Fibroblast of peridontal ligament (primary cell): ENCODE measurements at regions not wholly inside any gene's neighbourhood (a gene's known extent, or its start where the extent isn't known, plus 50 kb on each side); places are given as distances from the start of the nearest gene placed in this dataset.
A peak's percentile ranks its signal among the peaks of the same experiment; 100 is the strongest.
"Not testable (repeated sequence)": the region's sequence is repeated elsewhere in the genome, so short reads cannot be mapped to it uniquely, and the experiment has no call there.

Experiments
- DNase-seq: peaks from one replicate; pipeline ENCODE4 v3.0.0-alpha.2; 2010; ENCODE audit errors: extremely low read depth

DNA sequence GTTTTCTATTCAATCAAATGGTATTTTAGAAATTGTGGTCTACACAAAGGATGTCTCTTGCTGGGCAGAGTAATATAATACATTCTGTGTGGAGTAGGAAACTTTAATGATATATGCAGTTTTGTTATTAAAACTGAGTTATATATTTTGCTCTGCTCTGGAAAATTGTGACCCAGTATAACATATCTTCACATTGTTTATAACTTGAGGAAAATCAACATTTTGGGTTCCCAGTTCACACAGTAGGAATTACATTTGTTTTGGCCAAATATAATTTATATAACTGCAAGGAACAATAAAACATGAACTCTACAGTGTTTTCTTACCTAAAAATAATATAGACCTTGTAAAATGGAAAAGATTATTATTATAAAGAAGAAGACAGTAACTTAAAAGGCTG is 372.4 kb downstream of the OSR1 start:
- DNase-seq, result no peak

GRCh38 chr2:18980786-18981430 is 377.5 kb downstream of the OSR1 start:
- DNase-seq, result peak; percentile 45

GRCh38 chr2:18980104-18980785 is 378.2 kb downstream of the OSR1 start:
- no peak for DNase-seq

DNA sequence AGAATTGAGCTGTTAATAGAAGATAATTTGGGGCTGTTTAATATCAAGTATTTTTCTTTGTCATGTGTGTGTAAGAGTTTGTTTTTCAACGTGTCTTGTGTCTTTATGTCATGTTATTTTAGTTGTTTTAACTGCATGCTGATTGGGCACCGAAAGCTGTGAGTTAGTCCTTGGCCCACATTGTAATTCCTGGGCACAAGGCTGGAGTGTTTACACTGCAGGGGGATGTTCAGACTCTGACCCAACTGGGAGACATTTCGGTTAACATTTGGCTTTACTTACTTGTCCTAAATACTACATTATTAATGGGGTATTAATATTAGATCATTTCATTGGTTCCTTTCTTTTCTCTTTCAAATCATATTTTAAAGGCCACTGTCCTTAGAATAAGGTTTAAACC is 381.0 kb downstream of the OSR1 start:
- no peak for DNase-seq

- peak; percentile 93 for DNase-seq
These were observed 382.1 kb downstream of the OSR1 start for GRCh38 chr2:18976168-18976961.

DNA sequence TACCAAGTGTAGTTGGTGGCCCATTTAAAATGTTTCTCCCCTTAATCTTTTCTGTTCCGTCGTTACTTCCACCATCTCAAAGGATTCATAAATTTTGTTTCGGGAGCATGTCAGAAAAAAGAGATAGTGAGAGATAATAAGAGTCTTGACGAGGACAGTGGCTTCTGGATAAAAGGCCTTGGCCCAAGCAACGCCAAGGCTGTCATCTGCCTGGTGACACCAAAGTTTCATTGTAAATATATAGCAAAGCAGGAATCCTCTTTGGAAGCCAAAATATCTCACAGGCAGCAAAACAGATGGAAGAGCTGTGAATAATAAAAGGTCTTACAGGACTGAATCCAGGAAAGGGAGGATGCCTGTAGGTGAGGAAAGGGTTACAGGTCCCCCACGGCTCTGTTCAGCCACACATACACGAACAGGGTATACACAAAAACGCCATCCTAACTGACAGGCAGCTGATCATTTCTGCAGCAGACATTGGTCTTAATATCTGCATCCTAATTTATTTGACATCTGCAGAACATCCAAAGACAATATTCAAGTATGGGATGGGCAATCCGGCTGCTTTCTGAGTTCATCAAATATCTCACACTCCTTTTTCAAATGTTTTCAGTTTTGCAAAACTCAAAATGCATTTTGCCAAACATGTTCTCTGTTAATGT is 382.8 kb downstream of the OSR1 start:
- no peak for DNase-seq

GRCh38 chr2:18971628-18972027 is 382.3 kb upstream of the NT5C1B start:
- DNase-seq, result no peak

GRCh38 chr2:18971069-18971378 is 381.7 kb upstream of the NT5C1B start:
- DNase-seq, result no peak

GRCh38 chr2:18966131-18966530 is 376.8 kb upstream of the NT5C1B start:
- peak; percentile 59 for DNase-seq

GRCh38 chr2:18963739-18964256 is 374.4 kb upstream of the NT5C1B start:
- not testable (repeated sequence) for DNase-seq

DNA sequence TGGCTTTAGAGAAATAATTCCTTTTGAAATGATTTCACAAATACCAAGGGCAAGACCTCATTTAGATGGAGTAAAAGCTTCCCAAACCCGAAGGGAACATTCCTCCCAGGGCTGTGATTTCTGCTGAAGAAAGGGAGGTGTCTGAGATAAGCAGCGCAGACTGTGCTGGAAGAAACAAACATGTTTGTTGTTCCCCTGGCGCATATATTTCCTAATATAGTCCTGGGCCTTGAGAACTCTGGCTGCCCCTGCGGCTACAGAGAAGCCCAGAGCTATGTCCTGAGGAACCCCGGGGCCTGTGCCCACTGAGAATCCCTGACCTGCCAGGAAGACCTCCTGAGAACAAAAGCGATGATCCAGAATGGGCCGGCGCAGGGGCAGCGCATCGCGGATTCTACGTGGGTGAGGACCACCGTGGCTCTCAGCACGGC is 372.6 kb upstream of the NT5C1B start:
- no peak for DNase-seq

DNA sequence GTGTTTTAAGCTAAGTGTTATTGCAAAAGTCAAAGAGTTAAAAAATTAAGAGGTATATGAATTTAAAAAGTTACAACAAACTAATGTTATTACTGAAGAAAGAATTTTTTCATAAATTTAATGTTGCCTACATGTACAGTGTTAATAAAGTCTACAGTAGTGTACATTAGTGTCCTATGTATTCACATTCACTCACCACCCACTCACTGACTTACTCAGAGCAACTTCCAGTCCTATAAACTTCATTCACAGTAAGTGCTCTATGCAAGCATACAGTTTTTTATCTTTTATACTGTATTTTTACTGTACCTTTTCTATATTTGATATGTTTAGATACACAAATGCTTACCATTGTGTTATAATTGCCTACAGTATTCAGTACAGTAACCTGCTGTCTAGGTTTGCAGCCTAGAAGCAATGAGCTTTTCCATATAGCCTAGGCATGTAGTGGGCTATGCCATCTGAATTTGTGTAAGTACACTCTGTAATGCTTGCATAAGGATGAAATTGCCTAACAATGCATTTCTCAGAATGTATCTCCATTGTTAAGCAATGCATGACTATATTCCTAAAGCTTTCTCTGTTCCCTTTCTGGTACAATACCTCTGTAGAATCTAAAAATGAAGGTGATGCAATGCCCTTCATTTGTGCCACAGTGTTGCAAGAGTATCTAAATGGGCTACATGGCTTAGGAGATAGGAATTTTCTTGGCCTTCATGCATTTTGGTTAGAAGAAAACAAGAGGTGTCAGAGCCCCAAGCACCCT is 370.8 kb upstream of the NT5C1B start:
- peak; percentile 84 for DNase-seq

GRCh38 chr2:18959200-18959599 is 369.8 kb upstream of the NT5C1B start:
- no peak for DNase-seq

GRCh38 chr2:18957909-18958308 is 368.5 kb upstream of the NT5C1B start:
- DNase-seq, result peak; percentile 93

DNA sequence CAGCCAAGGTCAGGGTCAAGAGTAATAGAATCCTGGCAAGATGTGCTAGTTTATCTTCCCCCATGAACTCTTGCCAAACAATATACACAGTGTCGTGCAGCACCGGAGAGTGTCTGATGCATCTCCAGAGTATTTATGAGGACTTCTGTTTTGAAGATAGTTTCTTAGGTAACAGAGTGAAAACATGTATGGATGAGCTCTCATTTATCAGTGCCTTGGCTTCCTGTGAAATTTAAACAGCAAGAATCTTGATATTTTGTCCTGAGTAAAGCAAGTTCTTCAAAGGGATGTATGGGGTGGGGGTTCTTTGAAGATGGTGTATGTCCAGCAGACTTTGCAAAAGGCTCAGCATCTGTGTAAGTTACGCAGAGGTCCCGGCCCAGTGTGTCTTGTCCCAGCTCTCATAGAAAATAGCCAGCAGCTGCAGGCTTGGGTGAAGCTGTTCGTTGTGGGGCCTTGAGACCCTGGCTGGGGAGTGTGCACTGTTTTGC is 361.0 kb upstream of the NT5C1B start:
- DNase-seq, result peak; percentile 68

- no peak for DNase-seq
These were observed 360.5 kb upstream of the NT5C1B start for GRCh38 chr2:18949871-18950270.

DNA sequence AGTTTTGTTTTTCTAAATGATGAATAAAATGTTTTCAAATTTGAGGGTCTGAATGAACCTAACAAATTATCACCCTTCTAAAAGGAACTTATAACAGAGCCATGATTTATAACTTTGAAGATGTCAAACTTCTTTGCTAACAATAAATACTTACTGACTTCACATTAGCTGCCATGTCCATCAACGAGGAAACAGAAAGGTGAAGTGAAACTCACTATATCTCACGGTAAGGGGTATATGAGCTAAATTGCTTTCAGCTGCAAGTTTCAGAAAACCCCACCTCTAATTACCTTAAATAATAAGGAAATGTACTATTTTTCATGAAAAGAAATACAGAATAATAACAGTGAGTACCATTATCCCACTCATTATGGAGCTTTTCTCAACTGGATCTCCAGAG is 350.8 kb upstream of the NT5C1B start:
- DNase-seq, result no peak

- not testable (repeated sequence) for DNase-seq
These were observed 350.4 kb upstream of the NT5C1B start for GRCh38 chr2:18939740-18940139.

- DNase-seq, result no peak
These were observed 345.5 kb upstream of the NT5C1B start for GRCh38 chr2:18934886-18935285.

- DNase-seq, result peak; percentile 26
These were observed 343.5 kb upstream of the NT5C1B start for GRCh38 chr2:18932853-18933252.

DNA sequence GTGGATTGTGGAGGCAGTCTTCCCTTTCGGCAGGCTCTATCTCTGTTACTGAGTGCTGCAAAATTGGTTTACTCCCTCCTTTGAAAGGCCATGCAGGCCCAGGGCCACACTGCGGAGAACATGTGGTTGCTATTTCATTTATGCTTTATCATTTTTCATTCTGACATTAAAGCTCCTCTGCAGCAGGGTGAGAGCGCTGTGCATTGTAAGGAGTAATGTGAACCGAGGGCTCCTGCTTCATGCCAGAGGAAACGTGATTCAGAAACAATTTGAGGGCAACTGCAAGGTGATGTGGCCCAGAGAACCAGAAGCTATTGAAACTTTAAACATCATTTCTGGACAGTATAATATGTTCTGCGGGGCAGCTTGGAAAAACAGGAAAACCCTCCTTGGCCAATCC is 341.6 kb upstream of the NT5C1B start:
- DNase-seq, result no peak
